HEK293T (cell line): ENCODE measurements at regions not wholly inside any gene's neighbourhood (a gene's known extent, or its start where the extent isn't known, plus 50 kb on each side); places are given as distances from the start of the nearest gene placed in this dataset.
"Not testable (repeated sequence)": the region's sequence is repeated elsewhere in the genome, so short reads cannot be mapped to it uniquely, and the experiment has no call there.

Source experiments
- CTCF ChIA-PET: fragments of 350-600 bp; formaldehyde crosslinking; extraction: SDS; loops from one replicate; lab custom pipeline; 2021; ENCODE audit warnings: antibody characterized with exemption, inconsistent platforms; lab: Yijun Ruan, JAX
- POLR2A ChIA-PET: fragments of 350-600 bp; formaldehyde crosslinking; extraction: SDS; loops from one replicate; lab custom pipeline; 2020; ENCODE audit warnings: antibody characterized with exemption, inconsistent platforms; lab: Yijun Ruan, JAX
- DNase-seq: peaks from one replicate; pipeline ENCODE4 v3.0.0; 2012; ENCODE audit warnings: mixed read lengths; ENCODE audit errors: extremely low spot score
- ARNT ChIP-seq: fragments of 450-650 bp; IDR thresholded peaks from 2 replicates; pipeline ENCODE4 v1.6.1; 2017; ENCODE audit warnings: mild to moderate bottlenecking
- BHLHE40 ChIP-seq: fragments of 450-650 bp; IDR thresholded peaks from 2 replicates; pipeline ENCODE4 v1.6.1; 2016; ENCODE audit warnings: mild to moderate bottlenecking, moderate library complexity, borderline replicate concordance
- CTBP1 ChIP-seq: fragments of 450-650 bp; IDR thresholded peaks from 2 replicates; pipeline ENCODE4 v1.6.1; 2016; ENCODE audit warnings: borderline replicate concordance
- ELF4 ChIP-seq: fragments of 450-650 bp; IDR thresholded peaks from 2 replicates; pipeline ENCODE4 v1.6.1; 2017; ENCODE audit warnings: antibody characterized with exemption
- FOXA1 ChIP-seq: fragments of 450-650 bp; IDR thresholded peaks from 2 replicates; pipeline ENCODE4 v1.6.1; 2016; ENCODE audit warnings: mild to moderate bottlenecking
- FOXK2 ChIP-seq: fragments of 450-650 bp; IDR thresholded peaks from 2 replicates; pipeline ENCODE4 v1.6.1; 2016; ENCODE audit warnings: mild to moderate bottlenecking
- FOXM1 ChIP-seq: fragments of 450-650 bp; IDR thresholded peaks from 2 replicates; pipeline ENCODE4 v1.6.1; 2017; ENCODE audit warnings: mild to moderate bottlenecking, borderline replicate concordance
- HDGF ChIP-seq: fragments of 450-650 bp; IDR thresholded peaks from 2 replicates; pipeline ENCODE4 v1.6.1; 2017; ENCODE audit warnings: antibody characterized with exemption, borderline replicate concordance
- L3MBTL2 ChIP-seq: fragments of 450-650 bp; conservative IDR thresholded peaks from 2 replicates; pipeline ENCODE4 v1.6.1; 2016; ENCODE audit warnings: mild to moderate bottlenecking
- LEF1 ChIP-seq: fragments of 450-650 bp; IDR thresholded peaks from 2 replicates; pipeline ENCODE4 v1.6.1; 2017; ENCODE audit warnings: mild to moderate bottlenecking, borderline replicate concordance
- NFRKB ChIP-seq: fragments of 450-650 bp; IDR thresholded peaks from 2 replicates; pipeline ENCODE4 v1.6.1; 2016; ENCODE audit warnings: mild to moderate bottlenecking, moderate library complexity
- SP1 ChIP-seq: fragments of 450-650 bp; IDR thresholded peaks from 2 replicates; pipeline ENCODE4 v1.6.1; 2017
- SUZ12 ChIP-seq: fragments of 450-650 bp; IDR thresholded peaks from 2 replicates; pipeline ENCODE4 v1.6.1; 2016; ENCODE audit warnings: mild to moderate bottlenecking
- TARDBP ChIP-seq: fragments of 450-650 bp; IDR thresholded peaks from 2 replicates; pipeline ENCODE4 v1.6.1; 2016
- ZNF384 ChIP-seq: fragments of 450-650 bp; IDR thresholded peaks from 2 replicates; pipeline ENCODE4 v1.6.1; 2016
- TF ChIP-seq, protein P1 (sequence below): fragments of 450-650 bp; IDR thresholded peaks from 2 replicates; pipeline ENCODE4 v1.6.1; 2016

DNA sequence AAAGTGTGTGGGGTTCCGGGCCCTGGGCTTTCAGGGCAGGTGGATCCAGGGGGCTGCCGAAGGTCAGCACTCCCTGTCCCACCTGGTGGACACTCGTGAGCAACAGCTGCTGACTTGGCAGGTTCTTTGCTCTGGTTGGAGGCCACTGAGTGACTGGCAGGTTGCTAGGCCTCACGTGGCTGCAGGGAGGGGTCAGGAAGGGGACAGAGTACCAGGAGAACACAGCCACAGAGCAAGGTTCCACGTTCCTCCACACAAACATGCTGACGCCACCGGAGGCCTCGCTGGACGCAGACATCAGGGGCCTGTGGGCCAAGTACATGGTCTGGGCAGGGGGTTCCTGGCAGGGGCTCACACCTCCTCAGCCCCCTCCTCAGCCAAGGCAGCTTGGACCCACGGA is 152.0 kb upstream of the CDK13 start:
- DNase-seq, POLR2A ChIA-PET, CTCF ChIA-PET: not testable (repeated sequence)

DNA sequence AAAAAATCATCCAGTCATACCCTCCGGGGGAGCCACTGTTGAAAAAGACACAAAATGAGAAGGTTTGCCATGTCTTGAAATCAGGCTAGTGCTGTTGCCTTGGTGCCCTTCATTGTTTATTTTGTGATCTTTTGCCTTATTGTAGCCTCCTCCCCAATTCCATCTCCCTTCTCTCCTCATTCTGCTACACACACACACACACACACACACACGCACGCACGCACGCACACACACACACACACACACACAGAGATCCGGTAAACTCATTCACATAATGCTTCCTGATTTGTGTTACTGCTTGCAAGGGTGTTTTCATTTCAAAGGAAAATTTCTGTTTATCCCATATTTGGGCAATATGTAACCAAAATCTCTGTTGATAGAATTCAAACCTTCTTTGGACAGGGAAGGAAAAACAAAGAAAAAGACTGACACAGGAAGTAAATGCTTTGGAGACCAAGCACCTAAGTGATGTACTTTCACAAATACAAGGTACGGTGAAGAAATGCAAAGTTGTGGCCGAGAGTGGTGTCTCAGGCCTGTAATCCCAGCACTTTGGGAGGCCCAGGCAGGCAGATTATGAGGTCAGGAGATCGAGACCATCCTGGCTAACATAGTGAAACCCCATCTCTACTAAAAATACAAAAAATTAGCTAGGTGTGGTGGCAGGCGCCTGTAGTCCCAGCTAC is 141.1 kb upstream of the CDK13 start:
- ChIA-PET CTCF (no interaction called here), POLR2A (no interaction called here)
- DNase-seq = no peak
- no peak for TF ChIP-seq FOXA1
- no peak for TF ChIP-seq NFRKB
- TF ChIP-seq ZNF384 = 0 out of 2 replicates have a peak, but pooled peaks have one; percentile 51

DNA sequence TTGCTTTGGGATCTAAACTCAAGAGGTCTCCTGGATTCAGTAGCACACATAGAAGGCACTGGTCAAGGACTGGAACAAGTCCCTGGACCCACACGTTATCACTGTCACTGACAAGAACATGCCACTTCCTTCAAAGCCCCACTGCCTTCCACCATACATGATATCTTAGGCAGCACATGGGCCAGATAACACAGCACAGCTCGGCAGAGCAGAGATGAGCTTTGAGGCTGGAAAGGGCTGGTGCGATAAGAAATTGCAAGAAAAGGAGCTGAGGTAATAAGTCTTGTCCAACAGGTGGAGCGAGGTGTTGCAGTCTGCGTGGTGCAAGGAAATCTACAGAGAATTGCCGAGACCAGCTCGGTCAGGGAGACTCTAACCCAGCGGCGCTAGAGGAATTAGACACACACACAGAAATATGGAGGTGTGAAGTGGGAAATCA is 139.8 kb upstream of the CDK13 start:
- TF ChIP-seq HDGF (no peak), L3MBTL2 (no peak), ZNF384 (no peak), FOXK2 (no peak), TARDBP (no peak), FOXM1 (no peak), ELF4 (no peak), ARNT (no peak), FOXA1 (no peak), SUZ12 (no peak)
- ChIA-PET CTCF (no interaction called here), POLR2A (no interaction called here)
- no peak for DNase-seq

DNA sequence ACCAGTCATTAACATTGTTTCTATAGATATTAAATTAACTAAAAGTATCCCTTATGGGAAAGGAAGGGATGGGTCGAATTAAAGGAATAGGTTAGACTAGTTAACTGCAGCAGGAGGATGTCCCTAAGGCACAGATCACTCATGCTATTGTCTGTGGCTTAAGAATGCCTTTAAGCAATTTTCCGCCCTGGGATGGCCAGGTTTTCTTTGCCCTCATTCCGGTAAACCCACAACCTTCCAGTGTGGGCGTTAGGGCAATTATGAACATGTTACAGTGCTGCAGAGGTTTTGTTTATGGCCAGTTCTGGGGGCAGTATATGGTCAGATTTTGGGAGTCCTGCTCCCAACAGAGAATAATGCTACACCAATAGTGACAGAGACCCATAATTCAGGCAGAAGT is 139.3 kb upstream of the CDK13 start:
- no peak for TF ChIP-seq FOXA1
- TF ChIP-seq ELF4 = no peak
- ChIA-PET CTCF (no interaction called here), POLR2A (interaction anchor here (0.7 kb wide), 1 partner anchor 77 kb away, joined by 3 read pairs; no protein-coding TSS in a partner anchor)
- DNase-seq = no peak

DNA sequence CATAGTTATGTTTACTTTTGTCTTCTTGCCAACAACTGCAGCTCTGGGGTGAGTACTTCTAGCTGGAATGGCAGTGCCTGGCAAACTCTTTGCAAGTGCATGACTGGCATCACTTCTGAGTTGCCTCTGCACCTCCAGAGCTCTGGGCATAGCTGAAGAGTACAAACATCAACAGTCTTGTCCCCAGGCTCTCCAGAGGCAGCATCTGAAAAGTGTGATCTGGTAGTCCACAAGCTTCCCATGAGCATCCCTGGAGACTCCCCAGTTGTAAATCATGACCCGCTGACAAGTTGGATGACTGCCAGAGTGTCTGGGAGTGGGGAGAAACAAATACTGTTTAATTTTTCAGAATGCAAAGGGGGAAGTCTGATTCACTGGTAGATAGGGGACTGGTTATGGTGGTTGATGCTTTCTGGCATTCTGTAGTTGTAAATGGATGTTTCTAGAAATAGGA is 138.9 kb upstream of the CDK13 start:
- CTCF ChIA-PET = no interaction called here
- POLR2A ChIA-PET = interaction anchor here (0.7 kb wide), 1 partner anchor 77 kb away, joined by 3 read pairs; no protein-coding TSS in a partner anchor
- peak; percentile 39 for DNase-seq
- TF ChIP-seq, protein P1, sequence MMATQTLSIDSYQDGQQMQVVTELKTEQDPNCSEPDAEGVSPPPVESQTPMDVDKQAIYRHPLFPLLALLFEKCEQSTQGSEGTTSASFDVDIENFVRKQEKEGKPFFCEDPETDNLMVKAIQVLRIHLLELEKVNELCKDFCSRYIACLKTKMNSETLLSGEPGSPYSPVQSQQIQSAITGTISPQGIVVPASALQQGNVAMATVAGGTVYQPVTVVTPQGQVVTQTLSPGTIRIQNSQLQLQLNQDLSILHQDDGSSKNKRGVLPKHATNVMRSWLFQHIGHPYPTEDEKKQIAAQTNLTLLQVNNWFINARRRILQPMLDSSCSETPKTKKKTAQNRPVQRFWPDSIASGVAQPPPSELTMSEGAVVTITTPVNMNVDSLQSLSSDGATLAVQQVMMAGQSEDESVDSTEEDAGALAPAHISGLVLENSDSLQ = peak; percentile 93
- TF ChIP-seq ARNT = no peak

DNA sequence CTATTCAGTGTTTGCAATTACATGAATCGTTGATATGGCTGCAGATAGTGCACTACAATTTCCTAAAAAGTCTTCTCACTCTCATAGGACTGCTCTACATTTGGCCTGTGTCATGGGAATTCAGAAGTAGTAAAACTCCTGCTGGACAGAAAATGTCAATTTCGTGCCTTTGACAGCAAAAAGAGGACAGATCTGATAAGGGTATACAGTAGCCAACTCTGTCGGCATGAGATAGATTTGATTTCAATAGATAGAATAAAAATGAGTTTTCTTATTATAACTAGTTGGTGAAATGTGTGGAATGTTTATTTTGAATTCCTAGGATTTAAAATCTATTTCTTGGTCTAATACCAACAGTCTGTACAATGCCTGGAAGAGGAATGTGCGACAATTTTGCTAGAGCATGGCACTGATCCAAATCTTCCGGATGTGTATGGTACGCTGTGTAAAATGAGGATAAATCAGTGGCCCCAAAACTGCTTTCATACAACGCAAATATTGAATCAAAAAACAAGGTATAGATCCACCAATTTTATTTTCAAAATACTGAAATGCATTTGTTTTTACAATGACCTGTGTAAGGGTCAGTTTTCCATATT is 133.5 kb upstream of the CDK13 start:
- TF ChIP-seq FOXM1 (no peak), LEF1 (no peak), CTBP1 (no peak), FOXK2 (no peak), ARNT (no peak), ELF4 (no peak), TARDBP (no peak), HDGF (no peak), SUZ12 (no peak), SP1 (no peak), BHLHE40 (no peak), ZNF384 (no peak), L3MBTL2 (no peak), NFRKB (no peak), FOXA1 (no peak)
- TF ChIP-seq, protein P1 = no peak
- ChIA-PET POLR2A (no interaction called here), CTCF (no interaction called here)
- no peak for DNase-seq

DNA sequence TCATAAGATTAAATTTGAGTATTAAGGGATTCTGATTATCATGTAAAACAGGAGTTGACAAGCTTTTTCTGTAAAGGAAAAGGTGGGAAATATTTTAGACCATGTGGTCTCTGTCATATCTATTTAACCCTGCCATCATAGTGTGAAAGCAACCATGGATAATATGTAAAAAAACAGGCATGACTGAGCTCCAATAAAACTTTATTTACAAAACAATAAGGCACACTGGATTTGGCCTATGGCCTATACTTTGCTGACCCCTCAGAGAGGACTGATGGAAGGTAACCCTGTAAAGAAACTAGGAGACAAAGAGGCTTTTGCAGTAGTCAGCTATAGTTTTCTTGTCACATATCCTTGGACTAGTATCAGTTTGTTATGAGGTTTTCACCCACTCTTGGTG is 130.5 kb upstream of the CDK13 start:
- ChIA-PET POLR2A (no interaction called here), CTCF (interaction anchor here (0.8 kb wide), 1 partner anchor 150 kb away, joined by 3 read pairs; no protein-coding TSS in a partner anchor)
- no peak for DNase-seq
- TF ChIP-seq FOXM1 (no peak), FOXA1 (no peak), CTBP1 (no peak), SUZ12 (no peak)
- TF ChIP-seq, protein P1 = no peak
